OCI-LY3 (cell line): ENCODE measurements at regions not wholly inside any gene's neighbourhood (a gene's known extent, or its start where the extent isn't known, plus 50 kb on each side); places are given as distances from the start of the nearest gene placed in this dataset.

ENCODE experiments used
- H2AFZ ChIP-seq: fragments of 200-600, 300-600 bp; shearing (Covaris generic); 2 replicates; pipeline ENCODE4 v1.6.0; 2014; ENCODE audit warnings: antibody characterized with exemption, low read depth, low read length
- H3K27ac ChIP-seq: fragments of 200-600, 300-600 bp; sonication (generic); 2 replicates; pipeline ENCODE4 v1.5.1; 2014; ENCODE audit warnings: mild to moderate bottlenecking, low read length, moderate library complexity, mixed read lengths
- H3K27me3 ChIP-seq: fragments of 200-600, 300-600 bp; sonication (generic); 2 replicates; pipeline ENCODE4 v1.6.1; 2014; ENCODE audit warnings: low read depth, low read length, mixed read lengths
- H3K36me3 ChIP-seq: fragments of 200-600, 300-600 bp; sonication (generic); replicated peaks from 2 replicates; pipeline ENCODE3; 2014; ENCODE audit warnings: low read depth, low read length, mixed read lengths
- H3K4me1 ChIP-seq: fragments of 300-600, 200-600 bp; sonication (generic); 2 replicates; pipeline ENCODE4 v1.6.1; 2014; ENCODE audit warnings: low read length, mixed read lengths
- H3K4me2 ChIP-seq: fragments of 200-600, 300-600 bp; sonication (generic); 2 replicates; pipeline ENCODE4 v1.6.1; 2014; ENCODE audit warnings: low read length, mixed read lengths
- H3K4me3 ChIP-seq: fragments of 300-600, 200-600 bp; sonication (generic); 2 replicates; pipeline ENCODE4 v1.5.1; 2014; ENCODE audit warnings: antibody characterized with exemption, mild to moderate bottlenecking, low read length, moderate library complexity
- H3K79me2 ChIP-seq: fragments of 300-600, 200-600 bp; shearing (Covaris generic); 2 replicates; pipeline ENCODE4 v1.6.1; 2014; ENCODE audit warnings: mild to moderate bottlenecking, low read length, mixed read lengths
- H3K9ac ChIP-seq: fragments of 300-600, 200-600 bp; shearing (Covaris generic); 2 replicates; pipeline ENCODE4 v1.6.0; 2014; ENCODE audit warnings: mild to moderate bottlenecking, low read length, moderate library complexity
- H3K9me3 ChIP-seq: fragments of 200-600, 300-600 bp; shearing (Covaris generic); 2 replicates; pipeline ENCODE4 v1.6.1; 2014; ENCODE audit warnings: low read length, mixed read lengths; ENCODE audit not compliant: insufficient read depth
- H4K20me1 ChIP-seq: fragments of 200-600, 300-600 bp; sonication (generic); 2 replicates; pipeline ENCODE4 v1.6.1; 2016; ENCODE audit warnings: low read length, mixed read lengths; ENCODE audit not compliant: insufficient read depth
- CTCF ChIP-seq: fragments of 200-600, 300-600 bp; sonication (generic); IDR thresholded peaks from 2 replicates; pipeline ENCODE4 v1.5.1; 2014; ENCODE audit warnings: antibody characterized with exemption, low read length, low read depth
- EZH2phosphoT487 ChIP-seq: fragments of 200-600 bp; shearing (Covaris generic); IDR thresholded peaks from 2 replicates; pipeline ENCODE4 v1.6.1; 2018; ENCODE audit warnings: antibody characterized with exemption, mixed run types, low read depth

GRCh38 chr2:67179526-67179925 lies 217.6 kb upstream of the ETAA1 start:
- TF ChIP-seq EZH2phosphoT487, result no peak
- no peak for TF ChIP-seq CTCF
- Histone ChIP-seq H3K4me3 (no peak overlapping the region), H3K36me3 (no peaks in the 10 kb centered on the region), H3K9me3 (no peaks in the 10 kb centered on the region), H2AFZ (no peak overlapping the region), H3K27ac (no peak overlapping the region), H3K9ac (no peak overlapping the region), H3K4me2 (no peak overlapping the region), H4K20me1 (no peaks in the 10 kb centered on the region), H3K79me2 (no peaks in the 10 kb centered on the region), H3K4me1 (no peaks in the 10 kb centered on the region), H3K27me3 (no peaks in the 10 kb centered on the region)

GRCh38 chr2:67180841-67181240 lies 216.3 kb upstream of the ETAA1 start:
- no peak overlapping the region for H2AFZ ChIP-seq
- H3K79me2 ChIP-seq, result no peaks in the 10 kb centered on the region
- H3K9me3 ChIP-seq, result no peaks in the 10 kb centered on the region
- H3K27me3 ChIP-seq, result no peaks in the 10 kb centered on the region
- H3K36me3 ChIP-seq, result no peaks in the 10 kb centered on the region
- no peak overlapping the region for H3K4me3 ChIP-seq
- TF ChIP-seq EZH2phosphoT487, result no peak
- TF ChIP-seq CTCF, result no peak
- no peaks in the 10 kb centered on the region for H4K20me1 ChIP-seq
- no peak overlapping the region for H3K9ac ChIP-seq
- H3K4me1 ChIP-seq, result no peaks in the 10 kb centered on the region
- no peak overlapping the region for H3K4me2 ChIP-seq
- H3K27ac ChIP-seq, result no peak overlapping the region

- H2AFZ ChIP-seq, result no peak overlapping the region
- H3K9ac ChIP-seq, result no peak overlapping the region
- no peaks in the 10 kb centered on the region for H3K79me2 ChIP-seq
- no peak overlapping the region for H3K4me2 ChIP-seq
- H3K36me3 ChIP-seq, result no peaks in the 10 kb centered on the region
- no peak overlapping the region for H3K27ac ChIP-seq
- no peaks in the 10 kb centered on the region for H3K27me3 ChIP-seq
- H3K9me3 ChIP-seq, result no peaks in the 10 kb centered on the region
- H4K20me1 ChIP-seq, result no peaks in the 10 kb centered on the region
- TF ChIP-seq EZH2phosphoT487, result no peak
- TF ChIP-seq CTCF, result no peak
- H3K4me1 ChIP-seq, result no peaks in the 10 kb centered on the region
- no peak overlapping the region for H3K4me3 ChIP-seq
These were observed 214.2 kb upstream of the ETAA1 start for GRCh38 chr2:67182884-67183283.

GRCh38 chr2:67186326-67186725 lies 210.8 kb upstream of the ETAA1 start:
- TF ChIP-seq EZH2phosphoT487, result no peak
- TF ChIP-seq CTCF, result no peak
- no peak overlapping the region for H3K9ac ChIP-seq
- no peaks in the 10 kb centered on the region for H3K36me3 ChIP-seq
- no peak overlapping the region for H3K27ac ChIP-seq
- no peak overlapping the region for H2AFZ ChIP-seq
- H3K27me3 ChIP-seq, result no peaks in the 10 kb centered on the region
- no peaks in the 10 kb centered on the region for H3K4me1 ChIP-seq
- no peaks in the 10 kb centered on the region for H3K79me2 ChIP-seq
- no peak overlapping the region for H3K4me2 ChIP-seq
- no peak overlapping the region for H3K4me3 ChIP-seq
- no peaks in the 10 kb centered on the region for H3K9me3 ChIP-seq
- H4K20me1 ChIP-seq, result no peaks in the 10 kb centered on the region
